ENCODE measurements at regions not wholly inside any gene's neighbourhood (a gene's known extent, or its start where the extent isn't known, plus 50 kb on each side); places are given as distances from the start of the nearest gene placed in this dataset.

DNA sequence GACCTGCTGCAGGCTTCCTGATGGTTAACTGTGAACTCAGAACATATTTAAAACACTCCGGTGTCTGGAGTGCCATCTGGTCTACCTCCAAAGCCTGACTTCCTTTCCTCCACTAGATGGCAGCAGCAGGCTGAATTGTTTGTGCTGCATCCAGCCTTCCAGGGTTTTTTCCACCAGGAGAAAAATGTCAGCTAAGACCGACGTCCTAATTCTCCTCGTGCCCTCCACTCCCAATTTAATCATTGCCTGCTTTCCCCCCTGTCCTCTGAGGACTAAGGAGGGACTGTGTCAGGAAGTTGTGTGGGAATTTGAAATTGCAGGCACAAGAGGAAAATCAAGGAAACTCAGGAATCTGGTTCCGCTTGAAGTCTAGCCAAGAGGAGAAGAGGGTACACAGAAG, 165.2 kb upstream of the UMPS start:
- H3K9me3 ChIP-seq (replicated peaks; ENCODE audit: insufficient read depth, low read length), result no peaks in the 10 kb centered on the region
- DNase-seq, result peak; percentile 60
- no peak overlapping the region for H3K4me3 ChIP-seq (ENCODE audit: low read length)
- H3K27ac ChIP-seq (ENCODE audit: low read length), result no peak overlapping the region
- no peaks in the 10 kb centered on the region for H3K9me2 ChIP-seq (replicated peaks; ENCODE audit: insufficient read depth, low read length)
- no peak overlapping the region for H2AFZ ChIP-seq (ENCODE audit: low read length)
- no peak overlapping the region for H3K9ac ChIP-seq (ENCODE audit: low read length)
- H3K79me2 ChIP-seq (ENCODE audit: low read length), result no peaks in the 10 kb centered on the region
- H4K20me1 ChIP-seq (ENCODE audit: insufficient read depth, low read length), result no peaks in the 10 kb centered on the region
- no peaks in the 10 kb centered on the region for H3K27me3 ChIP-seq (replicated peaks; ENCODE audit: insufficient read depth, low read length)
- no peak for TF ChIP-seq EZH2phosphoT487 (IDR thresholded peaks at IDR 0.05; ENCODE audit: low read length)
- no peak for TF ChIP-seq EZH2 (optimal IDR thresholded peaks at IDR 0.05; ENCODE audit: low read depth, low read length)
- TF ChIP-seq, protein P1, sequence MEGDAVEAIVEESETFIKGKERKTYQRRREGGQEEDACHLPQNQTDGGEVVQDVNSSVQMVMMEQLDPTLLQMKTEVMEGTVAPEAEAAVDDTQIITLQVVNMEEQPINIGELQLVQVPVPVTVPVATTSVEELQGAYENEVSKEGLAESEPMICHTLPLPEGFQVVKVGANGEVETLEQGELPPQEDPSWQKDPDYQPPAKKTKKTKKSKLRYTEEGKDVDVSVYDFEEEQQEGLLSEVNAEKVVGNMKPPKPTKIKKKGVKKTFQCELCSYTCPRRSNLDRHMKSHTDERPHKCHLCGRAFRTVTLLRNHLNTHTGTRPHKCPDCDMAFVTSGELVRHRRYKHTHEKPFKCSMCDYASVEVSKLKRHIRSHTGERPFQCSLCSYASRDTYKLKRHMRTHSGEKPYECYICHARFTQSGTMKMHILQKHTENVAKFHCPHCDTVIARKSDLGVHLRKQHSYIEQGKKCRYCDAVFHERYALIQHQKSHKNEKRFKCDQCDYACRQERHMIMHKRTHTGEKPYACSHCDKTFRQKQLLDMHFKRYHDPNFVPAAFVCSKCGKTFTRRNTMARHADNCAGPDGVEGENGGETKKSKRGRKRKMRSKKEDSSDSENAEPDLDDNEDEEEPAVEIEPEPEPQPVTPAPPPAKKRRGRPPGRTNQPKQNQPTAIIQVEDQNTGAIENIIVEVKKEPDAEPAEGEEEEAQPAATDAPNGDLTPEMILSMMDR (IDR thresholded peaks at IDR 0.05; ENCODE audit: low read length), result peak; percentile 88
- no peak overlapping the region for H3K4me2 ChIP-seq (ENCODE audit: low read depth, low read length)
- H3F3A ChIP-seq (ENCODE audit: insufficient read depth, low read length), result no peaks in the 10 kb centered on the region
- H3K36me3 ChIP-seq (replicated peaks; ENCODE audit: insufficient read depth, low read length), result no peaks in the 10 kb centered on the region
- no peaks in the 10 kb centered on the region for H3K4me1 ChIP-seq (ENCODE audit: low read length)

DNA sequence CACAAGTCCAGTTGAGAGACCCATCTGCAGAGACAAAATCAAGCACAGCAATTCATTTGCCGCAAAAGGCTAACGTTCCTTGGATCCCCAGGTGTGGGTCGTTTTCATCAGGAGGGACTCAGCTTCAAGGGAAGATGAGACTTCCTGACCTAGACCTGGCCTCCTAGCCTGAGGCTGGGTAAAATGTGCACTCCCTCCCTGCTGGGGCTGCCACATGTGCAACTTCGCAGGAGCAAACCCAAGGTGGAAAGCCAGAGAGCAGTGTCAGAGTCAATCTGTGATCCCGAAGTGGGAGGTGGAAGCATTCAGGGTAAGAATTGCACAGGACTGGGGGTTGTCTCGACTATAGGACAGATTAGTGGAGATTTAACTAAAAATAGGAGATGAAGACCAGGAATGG, 164.7 kb upstream of the UMPS start:
- Histone ChIP-seq H3K36me3 (replicated peaks; ENCODE audit: insufficient read depth, low read length) (no peaks in the 10 kb centered on the region), H3K79me2 (ENCODE audit: low read length) (no peaks in the 10 kb centered on the region), H4K20me1 (ENCODE audit: insufficient read depth, low read length) (no peaks in the 10 kb centered on the region), H3K4me3 (ENCODE audit: low read length) (no peak overlapping the region), H3K4me2 (ENCODE audit: low read depth, low read length) (no peak overlapping the region), H3F3A (ENCODE audit: insufficient read depth, low read length) (no peaks in the 10 kb centered on the region), H3K9ac (ENCODE audit: low read length) (no peak overlapping the region), H3K4me1 (ENCODE audit: low read length) (no peaks in the 10 kb centered on the region), H2AFZ (ENCODE audit: low read length) (no peak overlapping the region), H3K27ac (ENCODE audit: low read length) (no peak overlapping the region), H3K27me3 (replicated peaks; ENCODE audit: insufficient read depth, low read length) (no peaks in the 10 kb centered on the region), H3K9me2 (replicated peaks; ENCODE audit: insufficient read depth, low read length) (no peaks in the 10 kb centered on the region), H3K9me3 (replicated peaks; ENCODE audit: insufficient read depth, low read length) (no peaks in the 10 kb centered on the region)
- TF ChIP-seq, protein P1 (IDR thresholded peaks at IDR 0.05; ENCODE audit: low read length), result no peak
- no peak for TF ChIP-seq EZH2phosphoT487 (IDR thresholded peaks at IDR 0.05; ENCODE audit: low read length)
- TF ChIP-seq EZH2 (optimal IDR thresholded peaks at IDR 0.05; ENCODE audit: low read depth, low read length), result no peak
- DNase-seq, result no peak

DNA sequence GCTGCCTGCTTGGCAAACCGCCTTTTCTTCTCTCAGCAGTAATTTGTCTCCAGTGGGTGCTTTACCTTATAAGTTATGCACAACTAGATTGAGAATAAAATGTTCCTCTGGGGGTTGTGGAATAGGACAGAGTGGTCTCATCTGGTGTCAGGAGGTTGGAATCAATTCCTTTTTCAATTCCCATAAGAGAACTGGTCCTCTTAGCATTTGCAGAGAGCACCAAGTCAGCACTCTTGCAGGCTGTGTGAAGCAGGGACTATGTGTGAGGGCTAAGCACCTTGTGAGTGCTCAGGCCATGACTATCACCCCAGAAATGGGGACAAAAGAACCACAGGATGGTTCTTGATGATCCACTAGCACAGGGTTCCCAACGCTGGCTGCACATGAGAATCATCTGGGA, 163.6 kb upstream of the UMPS start:
- Histone ChIP-seq H2AFZ (ENCODE audit: low read length) (no peak overlapping the region), H3K4me1 (ENCODE audit: low read length) (no peaks in the 10 kb centered on the region), H3K4me3 (ENCODE audit: low read length) (no peak overlapping the region), H3K9me3 (replicated peaks; ENCODE audit: insufficient read depth, low read length) (no peaks in the 10 kb centered on the region), H3K4me2 (ENCODE audit: low read depth, low read length) (no peak overlapping the region), H3K27ac (ENCODE audit: low read length) (no peak overlapping the region), H3K36me3 (replicated peaks; ENCODE audit: insufficient read depth, low read length) (no peaks in the 10 kb centered on the region), H4K20me1 (ENCODE audit: insufficient read depth, low read length) (no peaks in the 10 kb centered on the region), H3K27me3 (replicated peaks; ENCODE audit: insufficient read depth, low read length) (no peaks in the 10 kb centered on the region), H3F3A (ENCODE audit: insufficient read depth, low read length) (no peaks in the 10 kb centered on the region), H3K9ac (ENCODE audit: low read length) (no peak overlapping the region), H3K9me2 (replicated peaks; ENCODE audit: insufficient read depth, low read length) (no peaks in the 10 kb centered on the region), H3K79me2 (ENCODE audit: low read length) (no peaks in the 10 kb centered on the region)
- no peak for DNase-seq
- TF ChIP-seq EZH2 (optimal IDR thresholded peaks at IDR 0.05; ENCODE audit: low read depth, low read length), result no peak
- TF ChIP-seq, protein P1 (IDR thresholded peaks at IDR 0.05; ENCODE audit: low read length), result no peak
- no peak for TF ChIP-seq EZH2phosphoT487 (IDR thresholded peaks at IDR 0.05; ENCODE audit: low read length)
